ENCODE measurements at regions not wholly inside any gene's neighbourhood (a gene's known extent, or its start where the extent isn't known, plus 50 kb on each side); places are given as distances from the start of the nearest gene placed in this dataset.

GRCh38 chr5:110085826-110086225 is 396.1 kb downstream of the MAN2A1 start:
- no peak for TF ChIP-seq CTCF (IDR thresholded peaks at IDR 0.05)
- TF ChIP-seq POLR2A (IDR thresholded peaks at IDR 0.05): no peak
